Memory B cell (primary cell): ENCODE measurements at regions not wholly inside any gene's neighbourhood (a gene's known extent, or its start where the extent isn't known, plus 50 kb on each side); places are given as distances from the start of the nearest gene placed in this dataset.
"Not testable (repeated sequence)": the region's sequence is repeated elsewhere in the genome, so short reads cannot be mapped to it uniquely, and the experiment has no call there.

Experiments used
- ATAC-seq: fragments of 150-1000 bp; cut with Tn5 transposase; 2 replicates; pipeline ENCODE4 v1.10.0; 2021; ENCODE audit warnings: low read depth, mild to moderate bottlenecking, moderate library complexity
- DNase-seq, 2 donors: peaks; one replicate each; pipeline ENCODE4 v3.0.0; 2022; ENCODE audit warnings: low spot score in 2 of 2
- H3K27ac Mint-ChIP-seq: one replicate; pipeline ENCODE4 v1.8.0; 2022; ENCODE audit warnings: mild to moderate bottlenecking, moderate library complexity, mixed read lengths
- H3K27me3 Mint-ChIP-seq: one replicate; pipeline ENCODE4 v1.8.0; 2022; ENCODE audit warnings: mixed read lengths
- H3K36me3 Mint-ChIP-seq: one replicate; pipeline ENCODE4 v1.8.0; 2022; ENCODE audit warnings: mild to moderate bottlenecking, mixed read lengths
- H3K4me1 Mint-ChIP-seq: one replicate; pipeline ENCODE4 v1.8.0; 2022; ENCODE audit warnings: mixed read lengths
- H3K4me3 Mint-ChIP-seq: one replicate; pipeline ENCODE4 v1.8.0; 2022; ENCODE audit warnings: mild to moderate bottlenecking, moderate library complexity, mixed read lengths
- H3K9me3 Mint-ChIP-seq: one replicate; pipeline ENCODE4 v1.8.0; 2022; ENCODE audit warnings: mixed read lengths

- Mint-ChIP-seq H3K27ac (no peak overlapping the region), H3K9me3 (peaks cover 3% of the 10 kb centered on the region), H3K36me3 (no peaks in the 10 kb centered on the region), H3K27me3 (no peaks in the 10 kb centered on the region), H3K4me3 (no peak overlapping the region), H3K4me1 (no peaks in the 10 kb centered on the region)
- DNase-seq (no peak), ATAC-seq (no peak)
These were observed 243.1 kb upstream of the KIAA1217 start for GRCh38 chr10:23965880-23966279.

GRCh38 chr10:23966504-23967051 is 242.4 kb upstream of the KIAA1217 start:
- ATAC-seq = no peak
- H3K4me1 Mint-ChIP-seq = no peaks in the 10 kb centered on the region
- H3K27ac Mint-ChIP-seq = no peak overlapping the region
- H3K36me3 Mint-ChIP-seq = no peaks in the 10 kb centered on the region
- H3K27me3 Mint-ChIP-seq = no peaks in the 10 kb centered on the region
- H3K9me3 Mint-ChIP-seq = peaks cover 3% of the 10 kb centered on the region
- no peak overlapping the region for H3K4me3 Mint-ChIP-seq
- no peak for DNase-seq

GRCh38 chr10:23968301-23968700 is 240.6 kb upstream of the KIAA1217 start:
- no peaks in the 10 kb centered on the region for H3K27me3 Mint-ChIP-seq
- H3K36me3 Mint-ChIP-seq = no peaks in the 10 kb centered on the region
- H3K27ac Mint-ChIP-seq = no peak overlapping the region
- H3K4me3 Mint-ChIP-seq = no peak overlapping the region
- H3K4me1 Mint-ChIP-seq = no peaks in the 10 kb centered on the region
- DNase-seq = no peak
- peaks cover 2% of the 10 kb centered on the region for H3K9me3 Mint-ChIP-seq
- ATAC-seq = no peak

GRCh38 chr10:23974746-23975272 is 234.1 kb upstream of the KIAA1217 start:
- no peak for DNase-seq
- H3K9me3 Mint-ChIP-seq = peaks cover 3% of the 10 kb centered on the region
- ATAC-seq = no peak
- H3K36me3 Mint-ChIP-seq = no peaks in the 10 kb centered on the region
- no peaks in the 10 kb centered on the region for H3K27me3 Mint-ChIP-seq
- no peak overlapping the region for H3K27ac Mint-ChIP-seq
- no peaks in the 10 kb centered on the region for H3K4me1 Mint-ChIP-seq
- no peak overlapping the region for H3K4me3 Mint-ChIP-seq

GRCh38 chr10:23975431-23975830 is 233.5 kb upstream of the KIAA1217 start:
- no peak overlapping the region for H3K27ac Mint-ChIP-seq

GRCh38 chr10:23976275-23976674 is 232.7 kb upstream of the KIAA1217 start:
- no peak for DNase-seq
- Mint-ChIP-seq H3K36me3 (no peaks in the 10 kb centered on the region), H3K27me3 (no peaks in the 10 kb centered on the region), H3K4me3 (no peak overlapping the region), H3K27ac (no peak overlapping the region), H3K4me1 (no peaks in the 10 kb centered on the region), H3K9me3 (peaks cover 1% of the 10 kb centered on the region)
- ATAC-seq = no peak

More at GRCh38 chr10:23975431-23975830, 233.5 kb upstream of the KIAA1217 start:
- H3K4me1 Mint-ChIP-seq = no peaks in the 10 kb centered on the region
- peaks cover 1% of the 10 kb centered on the region for H3K9me3 Mint-ChIP-seq
- no peaks in the 10 kb centered on the region for H3K36me3 Mint-ChIP-seq
- no peak for ATAC-seq
- no peak for DNase-seq
- H3K27me3 Mint-ChIP-seq = no peaks in the 10 kb centered on the region
- no peak overlapping the region for H3K4me3 Mint-ChIP-seq

GRCh38 chr10:23978317-23978716 is 230.6 kb upstream of the KIAA1217 start:
- H3K27ac Mint-ChIP-seq = no peak overlapping the region
- no peak overlapping the region for H3K4me3 Mint-ChIP-seq
- H3K36me3 Mint-ChIP-seq = no peaks in the 10 kb centered on the region
- no peak for ATAC-seq
- H3K9me3 Mint-ChIP-seq = peaks cover 3% of the 10 kb centered on the region
- no peaks in the 10 kb centered on the region for H3K27me3 Mint-ChIP-seq
- H3K4me1 Mint-ChIP-seq = no peaks in the 10 kb centered on the region
- DNase-seq = no peak

GRCh38 chr10:23980094-23980493 is 228.8 kb upstream of the KIAA1217 start:
- DNase-seq (no peak), ATAC-seq (no peak)
- H3K4me3 Mint-ChIP-seq = no peak overlapping the region
- no peaks in the 10 kb centered on the region for H3K4me1 Mint-ChIP-seq
- H3K36me3 Mint-ChIP-seq = no peaks in the 10 kb centered on the region
- no peaks in the 10 kb centered on the region for H3K27me3 Mint-ChIP-seq
- H3K9me3 Mint-ChIP-seq = peaks cover 4% of the 10 kb centered on the region
- H3K27ac Mint-ChIP-seq = no peak overlapping the region

- Mint-ChIP-seq H3K4me1 (no peaks in the 10 kb centered on the region), H3K4me3 (no peak overlapping the region), H3K27me3 (no peaks in the 10 kb centered on the region), H3K9me3 (peaks cover 4% of the 10 kb centered on the region), H3K27ac (no peak overlapping the region), H3K36me3 (no peaks in the 10 kb centered on the region)
- ATAC-seq (no peak), DNase-seq (no peak)
These were observed 227.2 kb upstream of the KIAA1217 start for GRCh38 chr10:23981520-23982309.

- H3K36me3 Mint-ChIP-seq, H3K27me3 Mint-ChIP-seq: not testable (repeated sequence)
These were observed 224.5 kb upstream of the KIAA1217 start for GRCh38 chr10:23984405-23984804.

GRCh38 chr10:23988006-23988405 is 220.9 kb upstream of the KIAA1217 start:
- Mint-ChIP-seq H3K27me3 (no peaks in the 10 kb centered on the region), H3K4me1 (no peaks in the 10 kb centered on the region), H3K4me3 (no peak overlapping the region), H3K36me3 (no peaks in the 10 kb centered on the region), H3K9me3 (peaks cover 1% of the 10 kb centered on the region), H3K27ac (no peak overlapping the region)
- ATAC-seq (no peak), DNase-seq (no peak)

More at GRCh38 chr10:23984405-23984804, 224.5 kb upstream of the KIAA1217 start:
- ATAC-seq, H3K4me1 Mint-ChIP-seq, DNase-seq, H3K4me3 Mint-ChIP-seq, H3K27ac Mint-ChIP-seq, H3K9me3 Mint-ChIP-seq: not testable (repeated sequence)

GRCh38 chr10:23994459-23995046 is 214.4 kb upstream of the KIAA1217 start:
- DNase-seq (no peak), ATAC-seq (no peak)
- Mint-ChIP-seq H3K27ac (no peak overlapping the region), H3K4me3 (no peak overlapping the region), H3K9me3 (no peaks in the 10 kb centered on the region), H3K36me3 (no peaks in the 10 kb centered on the region), H3K4me1 (no peaks in the 10 kb centered on the region), H3K27me3 (no peaks in the 10 kb centered on the region)

GRCh38 chr10:23999445-23999844 is 209.5 kb upstream of the KIAA1217 start:
- ATAC-seq (no peak), DNase-seq (no peak)
- Mint-ChIP-seq H3K27ac (no peak overlapping the region), H3K27me3 (no peaks in the 10 kb centered on the region), H3K4me3 (no peak overlapping the region), H3K9me3 (no peaks in the 10 kb centered on the region), H3K4me1 (no peaks in the 10 kb centered on the region), H3K36me3 (no peaks in the 10 kb centered on the region)

GRCh38 chr10:24000271-24000813 is 208.6 kb upstream of the KIAA1217 start:
- DNase-seq (no peak), ATAC-seq (no peak)
- no peaks in the 10 kb centered on the region for H3K27me3 Mint-ChIP-seq
- no peaks in the 10 kb centered on the region for H3K9me3 Mint-ChIP-seq
- H3K4me3 Mint-ChIP-seq = no peak overlapping the region
- H3K4me1 Mint-ChIP-seq = no peaks in the 10 kb centered on the region
- H3K27ac Mint-ChIP-seq = no peak overlapping the region
- no peaks in the 10 kb centered on the region for H3K36me3 Mint-ChIP-seq
